Testis (tissue), 2 donors: ENCODE measurements at regions not wholly inside any gene's neighbourhood (a gene's known extent, or its start where the extent isn't known, plus 50 kb on each side); places are given as distances from the start of the nearest gene placed in this dataset.

ENCODE experiments used
- DNase-seq: peaks from one replicate; pipeline ENCODE4 v3.0.0-alpha.2; 2019
- H3K27ac ChIP-seq, 2 donors: fragments of 200-600 bp; sonication (generic); one replicate each; pipeline ENCODE4 v1.5.1; 2019
- H3K27me3 ChIP-seq: fragments of 200-600 bp; sonication (generic); one replicate; pipeline ENCODE4 v1.5.1; 2019
- H3K36me3 ChIP-seq: fragments of 200-600 bp; sonication (generic); one replicate; pipeline ENCODE4 v1.5.1; 2017; ENCODE audit warnings: low read depth; ENCODE audit errors: missing control alignments
- H3K4me1 ChIP-seq: fragments of 200-600 bp; sonication (generic); one replicate; pipeline ENCODE4 v1.5.1; 2019
- H3K4me3 ChIP-seq, 2 donors: fragments of 200-600 bp; sonication (generic); one replicate each; pipeline ENCODE4 v1.5.1; 2017 to 2019
- H3K9me3 ChIP-seq: fragments of 200-600 bp; sonication (generic); one replicate; pipeline ENCODE4 v1.5.1; 2017
- CTCF ChIP-seq, 3 experiments: fragments of 450-650 bp in 2 of 3; fragments of 200-600 bp in 1 of 3; sonication (generic) in 1 of 3; IDR thresholded peaks; one replicate each; pipeline ENCODE4 v1.5.1; 2016 to 2019; ENCODE audit warnings: antibody characterized with exemption in 3 of 3, mild to moderate bottlenecking in 2 of 3, moderate library complexity in 1 of 3
- POLR2A ChIP-seq: fragments of 450-650 bp; IDR thresholded peaks from one replicate; pipeline ENCODE4 v1.6.1; 2017; ENCODE audit warnings: antibody characterized with exemption, mild to moderate bottlenecking, moderate library complexity
- WGBS, 2 donors: methylation state at CpG; one replicate each; pipeline ENCODE4 v1.1.5; 2018; 5-methylcytosine and 5-hydroxymethylcytosine counted together
- intact Hi-C: fragments of 100-400 bp; cut with DNase I; formaldehyde crosslinking; loops from one replicate; pipeline ENCODE4 v1.15.1; 2023; ENCODE audit warnings: low total_unique reads

- H3K4me3 ChIP-seq: no peak overlapping the region
- H3K4me1 ChIP-seq: no peaks in the 10 kb centered on the region
- no peak for DNase-seq
- intact Hi-C loops: no loop called here
- H3K27me3 ChIP-seq: no peaks in the 10 kb centered on the region
- H3K36me3 ChIP-seq: no peaks in the 10 kb centered on the region
- no peak for TF ChIP-seq CTCF (IDR thresholded peaks at IDR 0.05)
- no peak for TF ChIP-seq POLR2A
- WGBS, 2 donors: 72 to 80% methylated on average over 2 of the region's 2 CpGs
- H3K27ac ChIP-seq: no peak overlapping the region
- no peaks in the 10 kb centered on the region for H3K9me3 ChIP-seq
Measured at GRCh38 chr1:96002201-96002600, 719.4 kb upstream of the PTBP2 start.

GRCh38 chr1:96002969-96003964 lies 718.3 kb upstream of the PTBP2 start:
- TF ChIP-seq POLR2A (no peak), CTCF (IDR thresholded peaks at IDR 0.05) (no peak)
- H3K27ac ChIP-seq: no peak overlapping the region
- no peak overlapping the region for H3K4me3 ChIP-seq
- intact Hi-C loops: no loop called here
- DNase-seq: no peak
- no peaks in the 10 kb centered on the region for H3K4me1 ChIP-seq
- WGBS, 2 donors: 74 to 82% methylated on average over 9 of the region's 9 CpGs
- no peaks in the 10 kb centered on the region for H3K9me3 ChIP-seq
- H3K36me3 ChIP-seq: no peaks in the 10 kb centered on the region
- H3K27me3 ChIP-seq: no peaks in the 10 kb centered on the region

- Histone ChIP-seq H3K36me3 (no peaks in the 10 kb centered on the region), H3K27ac (no peak overlapping the region), H3K27me3 (no peaks in the 10 kb centered on the region), H3K4me3 (no peak overlapping the region), H3K9me3 (no peaks in the 10 kb centered on the region), H3K4me1 (no peaks in the 10 kb centered on the region)
- DNase-seq: no peak
- 71 to 81% methylated on average over 3 of the region's 3 CpGs for WGBS, 2 donors
- TF ChIP-seq CTCF (IDR thresholded peaks at IDR 0.05): no peak
- no peak for TF ChIP-seq POLR2A
- intact Hi-C loops: no loop called here
Measured at GRCh38 chr1:96009831-96010434, 711.7 kb upstream of the PTBP2 start.

- Histone ChIP-seq H3K27me3 (no peaks in the 10 kb centered on the region), H3K9me3 (no peaks in the 10 kb centered on the region), H3K4me3 (no peak overlapping the region), H3K27ac (no peak overlapping the region), H3K4me1 (no peaks in the 10 kb centered on the region), H3K36me3 (no peaks in the 10 kb centered on the region)
- intact Hi-C loops: no loop called here
- DNase-seq: no peak
- WGBS, 2 donors: 62 to 64% methylated on average over 4 of the region's 4 CpGs
- TF ChIP-seq POLR2A: no peak
- no peak for TF ChIP-seq CTCF (IDR thresholded peaks at IDR 0.05)
Measured at GRCh38 chr1:96011606-96012005, 710.0 kb upstream of the PTBP2 start.
